K562 (cell line): ENCODE measurements at regions not wholly inside any gene's neighbourhood (a gene's known extent, or its start where the extent isn't known, plus 50 kb on each side); places are given as distances from the start of the nearest gene placed in this dataset.

ENCODE experiments used
- CHCHD3 ChIP-seq: fragments of 250-450 bp; sonication (Bioruptor Pico); IDR thresholded peaks from 2 replicates; pipeline ENCODE4 v2.1.2; 2022; ENCODE audit warnings: mild to moderate bottlenecking
- CTCF ChIP-seq, 3 experiments: IDR thresholded peaks in 2 of 3; conservative IDR thresholded peaks in 1 of 3; 2 replicates each; pipeline ENCODE4 v1.5.1; 2011 to 2012; ENCODE audit warnings: low read length in 3 of 3, mild to moderate bottlenecking in 3 of 3, control low read depth in 2 of 3, improper control_type of control experiment in 1 of 3, inconsistent platforms in 1 of 3, low read depth in 1 of 3, mixed read lengths in 1 of 3, moderate library complexity in 1 of 3; ENCODE audit not compliant: insufficient read depth in 2 of 3
- FOXK2 ChIP-seq, 2 experiments: fragments of 450-650 bp; IDR thresholded peaks in 1 of 2; conservative IDR thresholded peaks in 1 of 2; 2 replicates each; pipeline ENCODE4 v1.6.1; 2016; ENCODE audit warnings: low read depth in 2 of 2, mild to moderate bottlenecking in 1 of 2
- FOXM1 ChIP-seq, 2 experiments: fragments of 450-650 bp in 1 of 2; sonication (generic) in 1 of 2; formaldehyde crosslinking in 1 of 2; IDR thresholded peaks; 2 replicates each; pipeline versions ENCODE4 v1.6.1 to v1.9.0; 2017 to 2022; ENCODE audit warnings: low read depth in 2 of 2, mild to moderate bottlenecking in 2 of 2, missing genetic modification reagents in 1 of 2, moderate library complexity in 1 of 2
- JUND ChIP-seq, 2 experiments: IDR thresholded peaks; 2 replicates in 1 of 2; 3 replicates in 1 of 2; pipeline ENCODE4 v1.6.1; 2011; ENCODE audit warnings: borderline replicate concordance in 2 of 2, low read depth in 2 of 2, low read length in 2 of 2, improper control_type of control experiment in 1 of 2, missing biosample characterization in 1 of 2, missing genetic modification characterization in 1 of 2, missing genetic modification reagents in 1 of 2
- MYC ChIP-seq, 2 experiments: fragments of 250-450 bp in 1 of 2; sonication (Bioruptor Pico) in 1 of 2; IDR thresholded peaks; 2 replicates each; pipeline versions ENCODE4 v1.5.1 to v1.6.1; 2012 to 2021; ENCODE audit warnings: low read depth in 2 of 2, borderline replicate concordance in 1 of 2, improper control_type of control experiment in 1 of 2, low read length in 1 of 2, mild to moderate bottlenecking in 1 of 2, moderate library complexity in 1 of 2
- POLR2AphosphoS5 ChIP-seq: IDR thresholded peaks from 2 replicates; pipeline ENCODE4 v1.6.1; 2011; ENCODE audit warnings: mild to moderate bottlenecking, low read depth, low read length, moderate library complexity; ENCODE audit not compliant: control insufficient read depth, insufficient read depth
- RFX5 ChIP-seq: IDR thresholded peaks from 2 replicates; pipeline ENCODE4 v1.6.1; 2011; ENCODE audit warnings: low read depth, mild to moderate bottlenecking, improper control_type of control experiment, low read length
- SPI1 ChIP-seq: IDR thresholded peaks from 2 replicates; pipeline ENCODE4 v1.6.1; 2011; ENCODE audit warnings: low read depth, low read length, control low read depth, borderline replicate concordance
- TCF15 ChIP-seq: fragments of 250-450 bp; sonication (Bioruptor Pico); IDR thresholded peaks from 2 replicates; pipeline ENCODE4 v1.8.0; 2022; ENCODE audit warnings: moderate library complexity, mild to moderate bottlenecking, inconsistent platforms
- ZNF121 ChIP-seq: sonication (generic); formaldehyde crosslinking; conservative IDR thresholded peaks from 2 replicates; pipeline ENCODE4 v1.8.0; 2022; ENCODE audit warnings: missing genetic modification reagents
- ZNF274 ChIP-seq: IDR thresholded peaks from 2 replicates; pipeline ENCODE4 v1.6.1; 2011; ENCODE audit warnings: low read depth, mild to moderate bottlenecking, low read length, moderate library complexity, borderline replicate concordance
- ZNF707 ChIP-seq: fragments of 250-450 bp; sonication (Bioruptor Pico); conservative IDR thresholded peaks from 2 replicates; pipeline ENCODE4 v1.8.0; 2022; ENCODE audit warnings: inconsistent platforms, mild to moderate bottlenecking, moderate library complexity

- TF ChIP-seq JUND (IDR thresholded peaks at IDR 0.05; ENCODE audit: borderline replicate concordance, low read depth, low read length): no peak
- TF ChIP-seq JUND (tag; IDR thresholded peaks at IDR 0.05; ENCODE audit: borderline replicate concordance, low read depth, low read length): no peak
- TF ChIP-seq FOXK2 (conservative IDR thresholded peaks at IDR 0.05 in 1 of 2, IDR thresholded peaks at IDR 0.05 in 1 of 2; ENCODE audit: low read depth in 2 of 2): no peak
- TF ChIP-seq SPI1: no peak
- no peak for TF ChIP-seq ZNF707
- no peak for TF ChIP-seq POLR2AphosphoS5
- TF ChIP-seq CHCHD3 (CRISPR knock-in tag): no peak
- no peak for TF ChIP-seq ZNF121 (CRISPR knock-in tag)
- TF ChIP-seq RFX5: no peak
- no peak for TF ChIP-seq TCF15
- TF ChIP-seq FOXM1 (IDR thresholded peaks at IDR 0.05; ENCODE audit: low read depth): no peak
- TF ChIP-seq FOXM1 (CRISPR knock-in tag; IDR thresholded peaks at IDR 0.05; ENCODE audit: low read depth): no peak
- no peak for TF ChIP-seq CTCF (IDR thresholded peaks at IDR 0.05 in 2 of 3, conservative IDR thresholded peaks at IDR 0.05 in 1 of 3; ENCODE audit: insufficient read depth in 2 of 3, low read depth in 1 of 3, low read length in 3 of 3)
- no peak for TF ChIP-seq ZNF274
- no peak for TF ChIP-seq MYC (IDR thresholded peaks at IDR 0.05; ENCODE audit: low read depth, low read length)
- no peak for TF ChIP-seq MYC (CRISPR knock-in tag; IDR thresholded peaks at IDR 0.05; ENCODE audit: borderline replicate concordance, low read depth)
Measured at GRCh38 chr1:87674791-87675190, 346.1 kb downstream of the LMO4 start.
